ENCODE measurements at regions not wholly inside any gene's neighbourhood (a gene's known extent, or its start where the extent isn't known, plus 50 kb on each side); places are given as distances from the start of the nearest gene placed in this dataset.
"Not testable (repeated sequence)": the region's sequence is repeated elsewhere in the genome, so short reads cannot be mapped to it uniquely, and the experiment has no call there.

- not testable (repeated sequence) for TF ChIP-seq CTCF, POLR2A (IDR thresholded peaks at IDR 0.05)
Measured at GRCh38 chr14:50032462-50033167, 83.8 kb downstream of the VCPKMT start.

All from body of pancreas (tissue), 4 donors.